GM23338 (cell line): ENCODE measurements at regions not wholly inside any gene's neighbourhood (a gene's known extent, or its start where the extent isn't known, plus 50 kb on each side); places are given as distances from the start of the nearest gene placed in this dataset.

Experiments used
- ATAC-seq: fragments of 200-7000 bp; cut with Tn5 transposase; 3 replicates; pipeline ENCODE4 v1.9.1; 2020
- DNase-seq: peaks from one replicate; pipeline ENCODE4 v3.0.0-alpha.2; 2015; ENCODE audit warnings: low spot score
- H2AFZ ChIP-seq: fragments of 200-600 bp; sonication (generic); 2 replicates; pipeline ENCODE4 v1.8.0; 2016; ENCODE audit warnings: antibody characterized with exemption, mild to moderate bottlenecking, moderate library complexity
- H3F3A ChIP-seq: fragments of 200-600 bp; sonication (generic); replicated peaks from 2 replicates; pipeline ENCODE4 v1.8.0; 2017; ENCODE audit warnings: antibody characterized with exemption, mixed run types, low read depth
- H3K27ac ChIP-seq: fragments of 200-600 bp; sonication (generic); 2 replicates; pipeline ENCODE4 v1.6.1; 2016; ENCODE audit warnings: low read depth
- H3K27me3 ChIP-seq: fragments of 200-600 bp; sonication (generic); 2 replicates; pipeline ENCODE4 v1.8.0; 2016; ENCODE audit warnings: mild to moderate bottlenecking, mixed run types, moderate library complexity; ENCODE audit not compliant: insufficient read depth
- H3K36me3 ChIP-seq: fragments of 200-600 bp; sonication (generic); 2 replicates; pipeline ENCODE4 v1.8.0; 2016; ENCODE audit warnings: mild to moderate bottlenecking; ENCODE audit not compliant: insufficient read depth
- H3K4me1 ChIP-seq: fragments of 200-600 bp; sonication (generic); 2 replicates; pipeline ENCODE4 v1.8.0; 2016; ENCODE audit warnings: mild to moderate bottlenecking, moderate library complexity; ENCODE audit not compliant: insufficient read depth
- H3K4me2 ChIP-seq: fragments of 200-600 bp; sonication (generic); 2 replicates; pipeline ENCODE4 v1.7.1; 2017; ENCODE audit warnings: mixed run types
- H3K4me3 ChIP-seq: fragments of 200-600 bp; sonication (generic); 2 replicates; pipeline ENCODE4 v1.6.1; 2016; ENCODE audit warnings: mixed run types
- H3K79me2 ChIP-seq: fragments of 200-600 bp; sonication (generic); replicated peaks from 2 replicates; pipeline ENCODE4 v1.8.0; 2017; ENCODE audit warnings: mild to moderate bottlenecking; ENCODE audit not compliant: insufficient read depth
- H3K9me2 ChIP-seq: fragments of 200-600 bp; sonication (generic); 2 replicates; pipeline ENCODE4 v1.8.0; 2017; ENCODE audit not compliant: insufficient read depth
- H4K20me1 ChIP-seq: fragments of 200-600 bp; sonication (generic); replicated peaks from 2 replicates; pipeline ENCODE4 v1.8.0; 2017; ENCODE audit warnings: mild to moderate bottlenecking; ENCODE audit not compliant: insufficient read depth
- H3K27ac Mint-ChIP-seq: 2 replicates; pipeline ENCODE4 v1.8.0; 2020; ENCODE audit warnings: inconsistent platforms, mild to moderate bottlenecking, moderate library complexity, mixed read lengths
- H3K27me3 Mint-ChIP-seq: 3 replicates; pipeline ENCODE4 v1.8.0; 2022; ENCODE audit warnings: low read depth, mild to moderate bottlenecking, moderate library complexity, mixed read lengths, inconsistent platforms; ENCODE audit not compliant: insufficient read depth, poor library complexity
- H3K36me3 Mint-ChIP-seq: 3 replicates; pipeline ENCODE4 v1.8.0; 2021; ENCODE audit warnings: low read depth, mild to moderate bottlenecking, inconsistent platforms, moderate library complexity, mixed read lengths
- H3K4me1 Mint-ChIP-seq: 3 replicates; pipeline ENCODE4 v1.8.0; 2020; ENCODE audit warnings: mild to moderate bottlenecking, inconsistent platforms, mixed read lengths
- H3K4me3 Mint-ChIP-seq: 3 replicates; pipeline ENCODE4 v1.8.0; 2021; ENCODE audit warnings: moderate library complexity, mild to moderate bottlenecking, inconsistent platforms, mixed read lengths
- H3K9me3 Mint-ChIP-seq: 3 replicates; pipeline ENCODE4 v1.8.0; 2020; ENCODE audit warnings: moderate library complexity, mild to moderate bottlenecking, inconsistent platforms, mixed read lengths
- ETS1 ChIP-seq: IDR thresholded peaks from 2 replicates; pipeline ENCODE4 v1.6.1; 2016; ENCODE audit warnings: antibody characterized with exemption
- NANOG ChIP-seq: IDR thresholded peaks from 2 replicates; pipeline ENCODE4 v1.6.1; 2016; ENCODE audit warnings: antibody characterized with exemption, borderline replicate concordance
- REST ChIP-seq: IDR thresholded peaks from one replicate; pipeline ENCODE4 v1.6.1; 2018; ENCODE audit warnings: antibody characterized with exemption; ENCODE audit not compliant: unreplicated experiment
- TF ChIP-seq, protein P1 (sequence below): fragments of 250-450 bp; sonication (Bioruptor Pico); IDR thresholded peaks from 2 replicates; pipeline ENCODE4 v1.5.0; 2020; ENCODE audit warnings: mild to moderate bottlenecking, moderate library complexity

DNA sequence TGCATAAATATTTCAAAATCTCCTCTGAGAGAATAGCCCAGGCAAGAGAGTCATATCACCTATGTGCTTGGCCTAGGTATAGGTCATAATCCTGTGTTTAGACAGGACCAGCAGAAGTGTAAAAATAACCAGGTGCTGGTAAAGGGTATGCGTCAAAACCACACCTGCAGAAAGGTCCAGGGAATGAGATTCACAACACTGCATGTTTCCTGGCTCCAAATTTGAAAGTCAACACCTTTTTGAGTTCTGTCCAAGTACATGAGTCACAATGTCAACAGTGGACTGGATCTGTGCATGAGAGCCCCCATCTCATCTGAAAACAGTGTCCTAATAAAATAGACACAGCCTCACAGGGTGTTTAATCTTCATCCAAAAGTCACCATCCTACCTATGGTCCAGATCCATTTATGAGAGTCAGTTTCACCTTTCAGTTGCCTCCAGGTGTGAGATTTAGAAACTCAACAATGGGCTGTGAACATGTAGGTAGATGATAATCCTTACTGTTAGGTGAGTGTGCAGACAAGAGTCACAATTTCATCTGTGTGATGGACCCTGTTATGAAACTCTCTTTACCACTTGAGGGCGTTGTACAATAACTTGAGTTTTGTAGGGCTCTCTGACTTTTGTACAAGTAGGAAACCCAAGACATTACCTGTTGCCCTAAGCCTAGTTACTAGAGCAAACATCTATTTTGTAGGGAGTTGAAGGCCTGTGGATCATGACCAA, 2100.7 kb downstream of the TP53TG3F start:
- Mint-ChIP-seq H3K27me3 (no peaks in the 10 kb centered on the region), H3K27ac (no peak overlapping the region), H3K4me3 (no peak overlapping the region), H3K36me3 (peaks cover 17% of the 10 kb centered on the region), H3K4me1 (no peaks in the 10 kb centered on the region), H3K9me3 (peaks cover 98% of the 10 kb centered on the region)
- no peak overlapping the region for H3K4me3 ChIP-seq
- no peak for DNase-seq
- no peak for ATAC-seq
- no peaks in the 10 kb centered on the region; the same call in 1 of the 2 replicates for H3K36me3 ChIP-seq
- no peak overlapping the region for H3K27ac ChIP-seq
- no peak overlapping the region for H3K4me2 ChIP-seq
- no peaks in the 10 kb centered on the region for H3F3A ChIP-seq
- no peaks in the 10 kb centered on the region for H3K79me2 ChIP-seq
- no peaks in the 10 kb centered on the region for H3K27me3 ChIP-seq
- TF ChIP-seq REST = no peak
- no peak for TF ChIP-seq NANOG
- TF ChIP-seq ETS1 = no peak
- TF ChIP-seq, protein P1, sequence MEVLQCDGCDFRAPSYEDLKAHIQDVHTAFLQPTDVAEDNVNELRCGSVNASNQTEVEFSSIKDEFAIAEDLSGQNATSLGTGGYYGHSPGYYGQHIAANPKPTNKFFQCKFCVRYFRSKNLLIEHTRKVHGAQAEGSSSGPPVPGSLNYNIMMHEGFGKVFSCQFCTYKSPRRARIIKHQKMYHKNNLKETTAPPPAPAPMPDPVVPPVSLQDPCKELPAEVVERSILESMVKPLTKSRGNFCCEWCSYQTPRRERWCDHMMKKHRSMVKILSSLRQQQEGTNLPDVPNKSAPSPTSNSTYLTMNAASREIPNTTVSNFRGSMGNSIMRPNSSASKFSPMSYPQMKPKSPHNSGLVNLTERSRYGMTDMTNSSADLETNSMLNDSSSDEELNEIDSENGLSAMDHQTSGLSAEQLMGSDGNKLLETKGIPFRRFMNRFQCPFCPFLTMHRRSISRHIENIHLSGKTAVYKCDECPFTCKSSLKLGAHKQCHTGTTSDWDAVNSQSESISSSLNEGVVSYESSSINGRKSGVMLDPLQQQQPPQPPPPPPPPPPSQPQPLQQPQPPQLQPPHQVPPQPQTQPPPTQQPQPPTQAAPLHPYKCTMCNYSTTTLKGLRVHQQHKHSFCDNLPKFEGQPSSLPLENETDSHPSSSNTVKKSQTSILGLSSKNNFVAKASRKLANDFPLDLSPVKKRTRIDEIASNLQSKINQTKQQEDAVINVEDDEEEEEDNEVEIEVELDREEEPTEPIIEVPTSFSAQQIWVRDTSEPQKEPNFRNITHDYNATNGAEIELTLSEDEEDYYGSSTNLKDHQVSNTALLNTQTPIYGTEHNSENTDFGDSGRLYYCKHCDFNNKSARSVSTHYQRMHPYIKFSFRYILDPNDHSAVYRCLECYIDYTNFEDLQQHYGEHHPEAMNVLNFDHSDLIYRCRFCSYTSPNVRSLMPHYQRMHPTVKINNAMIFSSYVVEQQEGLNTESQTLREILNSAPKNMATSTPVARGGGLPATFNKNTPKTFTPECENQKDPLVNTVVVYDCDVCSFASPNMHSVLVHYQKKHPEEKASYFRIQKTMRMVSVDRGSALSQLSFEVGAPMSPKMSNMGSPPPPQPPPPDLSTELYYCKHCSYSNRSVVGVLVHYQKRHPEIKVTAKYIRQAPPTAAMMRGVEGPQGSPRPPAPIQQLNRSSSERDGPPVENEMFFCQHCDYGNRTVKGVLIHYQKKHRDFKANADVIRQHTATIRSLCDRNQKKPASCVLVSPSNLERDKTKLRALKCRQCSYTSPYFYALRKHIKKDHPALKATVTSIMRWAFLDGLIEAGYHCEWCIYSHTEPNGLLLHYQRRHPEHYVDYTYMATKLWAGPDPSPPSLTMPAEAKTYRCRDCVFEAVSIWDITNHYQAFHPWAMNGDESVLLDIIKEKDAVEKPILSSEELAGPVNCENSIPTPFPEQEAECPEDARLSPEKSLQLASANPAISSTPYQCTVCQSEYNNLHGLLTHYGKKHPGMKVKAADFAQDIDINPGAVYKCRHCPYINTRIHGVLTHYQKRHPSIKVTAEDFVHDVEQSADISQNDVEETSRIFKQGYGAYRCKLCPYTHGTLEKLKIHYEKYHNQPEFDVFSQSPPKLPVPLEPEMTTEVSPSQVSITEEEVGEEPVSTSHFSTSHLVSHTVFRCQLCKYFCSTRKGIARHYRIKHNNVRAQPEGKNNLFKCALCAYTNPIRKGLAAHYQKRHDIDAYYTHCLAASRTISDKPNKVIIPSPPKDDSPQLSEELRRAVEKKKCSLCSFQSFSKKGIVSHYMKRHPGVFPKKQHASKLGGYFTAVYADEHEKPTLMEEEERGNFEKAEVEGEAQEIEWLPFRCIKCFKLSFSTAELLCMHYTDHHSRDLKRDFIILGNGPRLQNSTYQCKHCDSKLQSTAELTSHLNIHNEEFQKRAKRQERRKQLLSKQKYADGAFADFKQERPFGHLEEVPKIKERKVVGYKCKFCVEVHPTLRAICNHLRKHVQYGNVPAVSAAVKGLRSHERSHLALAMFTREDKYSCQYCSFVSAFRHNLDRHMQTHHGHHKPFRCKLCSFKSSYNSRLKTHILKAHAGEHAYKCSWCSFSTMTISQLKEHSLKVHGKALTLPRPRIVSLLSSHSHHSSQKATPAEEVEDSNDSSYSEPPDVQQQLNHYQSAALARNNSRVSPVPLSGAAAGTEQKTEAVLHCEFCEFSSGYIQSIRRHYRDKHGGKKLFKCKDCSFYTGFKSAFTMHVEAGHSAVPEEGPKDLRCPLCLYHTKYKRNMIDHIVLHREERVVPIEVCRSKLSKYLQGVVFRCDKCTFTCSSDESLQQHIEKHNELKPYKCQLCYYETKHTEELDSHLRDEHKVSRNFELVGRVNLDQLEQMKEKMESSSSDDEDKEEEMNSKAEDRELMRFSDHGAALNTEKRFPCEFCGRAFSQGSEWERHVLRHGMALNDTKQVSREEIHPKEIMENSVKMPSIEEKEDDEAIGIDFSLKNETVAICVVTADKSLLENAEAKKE = no peak
- H4K20me1 ChIP-seq = no peaks in the 10 kb centered on the region
- H3K9me2 ChIP-seq = no peaks in the 10 kb centered on the region
- no peak overlapping the region for H2AFZ ChIP-seq
- no peaks in the 10 kb centered on the region for H3K4me1 ChIP-seq
